Keratinocyte (primary cell): ENCODE measurements at regions not wholly inside any gene's neighbourhood (a gene's known extent, or its start where the extent isn't known, plus 50 kb on each side); places are given as distances from the start of the nearest gene placed in this dataset.

Experiments
- CTCF ChIP-seq, 3 experiments: IDR thresholded peaks in 1 of 3; conservative IDR thresholded peaks in 1 of 3; optimal IDR thresholded peaks in 1 of 3; 2 replicates in 2 of 3; 3 replicates in 1 of 3; pipeline versions ENCODE3 to v1.5.1; 2011; ENCODE audit warnings: low read length in 3 of 3, mild to moderate bottlenecking in 3 of 3, moderate library complexity in 2 of 3, control low read depth in 1 of 3, inconsistent platforms in 1 of 3; ENCODE audit not compliant: insufficient read depth in 2 of 3; ENCODE audit errors: extremely low read depth in 1 of 3
- EZH2 ChIP-seq: IDR thresholded peaks from one replicate; pipeline ENCODE4 v1.6.1; 2012; ENCODE audit warnings: inconsistent platforms, mild to moderate bottlenecking, low read length, moderate library complexity

- no peak for TF ChIP-seq CTCF (optimal IDR thresholded peaks at IDR 0.05 in 1 of 3, IDR thresholded peaks at IDR 0.05 in 1 of 3, conservative IDR thresholded peaks at IDR 0.05 in 1 of 3; ENCODE audit: extremely low read depth in 1 of 3, insufficient read depth in 2 of 3, low read length in 3 of 3)
- no peak for TF ChIP-seq EZH2
Observed at GRCh38 chr4:74848774-74849173, 54.5 kb upstream of the BTC start.
